ENCODE measurements at regions not wholly inside any gene's neighbourhood (a gene's known extent, or its start where the extent isn't known, plus 50 kb on each side); places are given as distances from the start of the nearest gene placed in this dataset.
A peak's percentile ranks its signal among the peaks of the same experiment; 100 is the strongest.
"Not testable (repeated sequence)": the region's sequence is repeated elsewhere in the genome, so short reads cannot be mapped to it uniquely, and the experiment has no call there.

DNA sequence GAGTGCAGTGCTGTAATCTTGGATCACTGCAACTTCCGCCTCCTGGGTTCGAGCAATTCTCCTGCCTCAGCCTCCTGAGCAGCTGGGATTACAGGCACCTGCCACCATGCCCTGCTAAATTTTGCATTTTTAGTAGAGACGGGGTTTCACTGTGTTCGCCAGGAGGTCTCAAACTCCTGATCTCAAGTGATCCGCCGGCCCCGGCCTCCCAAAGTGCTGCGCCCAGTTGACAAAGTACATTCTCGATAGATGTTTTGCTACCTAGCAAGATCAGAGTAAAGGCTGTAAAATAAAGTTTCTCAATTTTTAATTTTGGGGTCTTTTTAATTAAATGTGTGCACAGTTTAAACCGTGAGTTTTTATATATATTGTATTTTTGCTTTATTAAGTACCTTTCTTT lies 248.9 kb downstream of the CCER1 start:
- Histone ChIP-seq H3K27me3 (no peaks in the 10 kb centered on the region), H3K4me1 (no peaks in the 10 kb centered on the region), H3K27ac (no peak overlapping the region), H3K9me3 (no peaks in the 10 kb centered on the region), H3K4me3 (no peak overlapping the region), H3K36me3 (no peaks in the 10 kb centered on the region)
- ATAC-seq (no peak), DNase-seq (no peak)
- intact Hi-C loops (cut with DNase I) = no loop called here
- WGBS, 4 donors = 93 to 98% (median 95%) methylated on average over 10 of the region's 10 CpGs
- no peak for TF ChIP-seq POLR2A (IDR thresholded peaks at IDR 0.05)
- TF ChIP-seq, protein P1, sequence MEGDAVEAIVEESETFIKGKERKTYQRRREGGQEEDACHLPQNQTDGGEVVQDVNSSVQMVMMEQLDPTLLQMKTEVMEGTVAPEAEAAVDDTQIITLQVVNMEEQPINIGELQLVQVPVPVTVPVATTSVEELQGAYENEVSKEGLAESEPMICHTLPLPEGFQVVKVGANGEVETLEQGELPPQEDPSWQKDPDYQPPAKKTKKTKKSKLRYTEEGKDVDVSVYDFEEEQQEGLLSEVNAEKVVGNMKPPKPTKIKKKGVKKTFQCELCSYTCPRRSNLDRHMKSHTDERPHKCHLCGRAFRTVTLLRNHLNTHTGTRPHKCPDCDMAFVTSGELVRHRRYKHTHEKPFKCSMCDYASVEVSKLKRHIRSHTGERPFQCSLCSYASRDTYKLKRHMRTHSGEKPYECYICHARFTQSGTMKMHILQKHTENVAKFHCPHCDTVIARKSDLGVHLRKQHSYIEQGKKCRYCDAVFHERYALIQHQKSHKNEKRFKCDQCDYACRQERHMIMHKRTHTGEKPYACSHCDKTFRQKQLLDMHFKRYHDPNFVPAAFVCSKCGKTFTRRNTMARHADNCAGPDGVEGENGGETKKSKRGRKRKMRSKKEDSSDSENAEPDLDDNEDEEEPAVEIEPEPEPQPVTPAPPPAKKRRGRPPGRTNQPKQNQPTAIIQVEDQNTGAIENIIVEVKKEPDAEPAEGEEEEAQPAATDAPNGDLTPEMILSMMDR (IDR thresholded peaks at IDR 0.05) = no peak

DNA sequence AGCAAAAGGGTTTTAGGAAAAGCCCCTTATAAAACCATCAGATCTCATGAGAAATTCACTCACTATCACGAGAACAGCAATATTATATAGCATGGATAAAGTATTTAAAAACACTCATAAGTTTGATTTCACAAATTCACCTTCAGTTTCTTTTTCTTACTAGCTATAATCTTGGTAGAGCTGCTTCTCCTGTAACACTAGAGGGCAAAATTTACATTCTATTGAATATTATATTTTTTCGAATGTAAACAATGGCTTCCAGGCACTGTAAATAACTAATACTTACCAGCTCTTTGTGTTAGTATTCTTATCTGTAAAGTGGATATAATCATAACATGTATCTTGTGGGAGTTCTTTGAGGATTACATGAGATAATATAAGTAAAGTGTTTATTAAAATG lies 259.6 kb downstream of the CCER1 start:
- H3K9me3 ChIP-seq = no peaks in the 10 kb centered on the region

DNA sequence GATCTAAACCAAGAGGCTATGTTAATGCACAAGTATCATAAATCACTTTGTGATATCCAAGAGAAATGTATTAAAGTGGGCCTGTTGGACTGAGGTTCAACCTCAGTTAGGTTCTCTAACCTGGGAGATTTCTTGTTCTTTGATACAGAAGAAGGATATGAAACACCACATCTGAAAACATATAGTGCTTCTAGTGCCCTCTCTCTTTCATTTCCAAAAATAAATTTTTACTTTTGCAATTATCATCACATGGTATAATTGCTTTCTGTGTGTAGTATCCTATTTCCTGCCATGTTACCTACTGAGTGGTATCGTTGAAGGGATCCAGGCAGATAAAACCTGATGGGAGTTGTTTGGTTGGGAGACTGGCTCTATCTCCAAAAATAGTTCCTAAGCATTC lies 264.9 kb downstream of the CCER1 start:
- TF ChIP-seq POLR2A (IDR thresholded peaks at IDR 0.05) = no peak
- TF ChIP-seq, protein P1 (IDR thresholded peaks at IDR 0.05) = no peak
- Histone ChIP-seq H3K27me3 (no peaks in the 10 kb centered on the region), H3K9me3 (peaks cover 0 to 10% (median 0%) of the 10 kb centered on the region in 12 donors), H3K27ac (no peak overlapping the region), H3K4me3 (no peak overlapping the region), H3K4me1 (no peaks in the 10 kb centered on the region), H3K36me3 (no peaks in the 10 kb centered on the region)
- WGBS, 4 donors = 12 to 56% (median 44%) methylated on average over 1 of the region's 1 CpG
- DNase-seq (no peak), ATAC-seq (no peak)
- intact Hi-C loops (cut with DNase I) = loop anchor here in 6 of 10 donors (10.0 kb wide), 2 partner anchors 165 to 215 kb away; no protein-coding TSS in a partner anchor

More for the DNA sequence above, 259.6 kb downstream of the CCER1 start:
- no peaks in the 10 kb centered on the region for H3K27me3 ChIP-seq
- no peak overlapping the region for H3K4me3 ChIP-seq
- H3K36me3 ChIP-seq = no peaks in the 10 kb centered on the region
- 87 to 93% (median 90%) methylated on average over 2 of the region's 2 CpGs for WGBS, 4 donors
- TF ChIP-seq, protein P1 (IDR thresholded peaks at IDR 0.05) = peak in 4 of 12 donors; percentile 23 to 38 (median 24)
- no peak for TF ChIP-seq POLR2A (IDR thresholded peaks at IDR 0.05)
- ATAC-seq (no peak), DNase-seq (no peak)
- no peaks in the 10 kb centered on the region for H3K4me1 ChIP-seq
- no peak overlapping the region for H3K27ac ChIP-seq
- intact Hi-C loops (cut with DNase I) = loop anchor here in 6 of 10 donors (10.0 kb wide), 2 partner anchors 159 to 209 kb away; no protein-coding TSS in a partner anchor

DNA sequence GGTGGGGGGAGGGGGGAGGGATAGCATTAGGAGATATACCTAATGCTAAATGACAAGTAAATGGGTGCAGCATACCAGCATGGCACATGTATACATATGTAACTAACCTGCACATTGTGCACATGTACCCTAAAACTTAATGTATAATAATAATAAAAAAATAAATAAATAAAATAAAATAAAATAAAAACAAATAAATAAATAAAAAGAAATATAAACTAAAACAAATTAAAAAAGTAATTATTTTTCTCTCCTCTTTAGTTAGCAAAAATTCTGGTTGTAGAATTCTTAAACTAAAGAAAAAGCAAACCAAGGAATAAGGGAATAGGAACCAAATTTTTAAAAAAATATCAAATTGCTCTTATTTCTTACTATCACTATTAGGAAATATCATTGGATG lies 267.3 kb downstream of the CCER1 start:
- H3K36me3 ChIP-seq; intact Hi-C loops (cut with DNase I); ATAC-seq; H3K4me1 ChIP-seq; H3K4me3 ChIP-seq; H3K9me3 ChIP-seq; H3K27me3 ChIP-seq; H3K27ac ChIP-seq; DNase-seq: not testable (repeated sequence)

- Histone ChIP-seq H3K9me3 (peaks cover 0 to 10% (median 0%) of the 10 kb centered on the region in 12 donors), H3K27ac (no peak overlapping the region), H3K27me3 (no peaks in the 10 kb centered on the region), H3K4me1 (no peaks in the 10 kb centered on the region), H3K36me3 (no peaks in the 10 kb centered on the region), H3K4me3 (no peak overlapping the region)
- intact Hi-C loops (cut with DNase I) = no loop called here
- no peak for TF ChIP-seq POLR2A (IDR thresholded peaks at IDR 0.05)
- TF ChIP-seq, protein P1 (IDR thresholded peaks at IDR 0.05) = no peak
- ATAC-seq (no peak), DNase-seq (no peak)
- WGBS, 4 donors = 93 to 100% (median 97%) methylated on average over 3 of the region's 3 CpGs
Observed at GRCh38 chr12:90683871-90684270, 271.1 kb downstream of the CCER1 start.

Data from heart left ventricle (tissue), 16 donors.